ENCODE measurements at regions not wholly inside any gene's neighbourhood (a gene's known extent, or its start where the extent isn't known, plus 50 kb on each side); places are given as distances from the start of the nearest gene placed in this dataset.

DNA sequence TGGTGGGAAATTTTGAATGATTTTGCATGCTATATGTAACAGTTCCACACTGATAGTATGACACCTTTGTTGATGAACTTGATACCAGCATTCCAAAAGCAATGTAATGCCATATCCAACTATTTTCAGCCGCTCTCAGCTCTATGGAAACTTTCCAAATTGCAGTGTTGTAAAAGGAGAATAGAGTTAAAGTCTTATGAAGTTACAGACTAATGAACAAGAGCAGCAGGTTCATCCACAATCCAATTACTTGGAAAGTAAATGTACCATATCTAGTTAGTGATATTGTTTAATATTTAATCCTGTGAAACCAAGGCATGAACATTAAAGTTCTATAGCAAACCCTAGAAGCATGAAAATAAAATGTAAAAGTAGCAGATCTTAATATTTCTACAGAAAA lies 418.2 kb downstream of the TUSC1 start:
- TF ChIP-seq, protein P1, sequence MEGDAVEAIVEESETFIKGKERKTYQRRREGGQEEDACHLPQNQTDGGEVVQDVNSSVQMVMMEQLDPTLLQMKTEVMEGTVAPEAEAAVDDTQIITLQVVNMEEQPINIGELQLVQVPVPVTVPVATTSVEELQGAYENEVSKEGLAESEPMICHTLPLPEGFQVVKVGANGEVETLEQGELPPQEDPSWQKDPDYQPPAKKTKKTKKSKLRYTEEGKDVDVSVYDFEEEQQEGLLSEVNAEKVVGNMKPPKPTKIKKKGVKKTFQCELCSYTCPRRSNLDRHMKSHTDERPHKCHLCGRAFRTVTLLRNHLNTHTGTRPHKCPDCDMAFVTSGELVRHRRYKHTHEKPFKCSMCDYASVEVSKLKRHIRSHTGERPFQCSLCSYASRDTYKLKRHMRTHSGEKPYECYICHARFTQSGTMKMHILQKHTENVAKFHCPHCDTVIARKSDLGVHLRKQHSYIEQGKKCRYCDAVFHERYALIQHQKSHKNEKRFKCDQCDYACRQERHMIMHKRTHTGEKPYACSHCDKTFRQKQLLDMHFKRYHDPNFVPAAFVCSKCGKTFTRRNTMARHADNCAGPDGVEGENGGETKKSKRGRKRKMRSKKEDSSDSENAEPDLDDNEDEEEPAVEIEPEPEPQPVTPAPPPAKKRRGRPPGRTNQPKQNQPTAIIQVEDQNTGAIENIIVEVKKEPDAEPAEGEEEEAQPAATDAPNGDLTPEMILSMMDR (IDR thresholded peaks at IDR 0.05 in 8 of 11, conservative IDR thresholded peaks at IDR 0.05 in 3 of 11), result no peak
- no peak for TF ChIP-seq POLR2AphosphoS5 (IDR thresholded peaks at IDR 0.05)
- no peak for TF ChIP-seq POLR2A (IDR thresholded peaks at IDR 0.05)

Measured in spleen (tissue), 7 donors.